Spleen (tissue), 11 donors: ENCODE measurements at regions not wholly inside any gene's neighbourhood (a gene's known extent, or its start where the extent isn't known, plus 50 kb on each side); places are given as distances from the start of the nearest gene placed in this dataset.

ENCODE experiments used
- DNase-seq: peaks from one replicate; pipeline ENCODE4 v3.0.0-alpha.2; 2020
- H3K27ac ChIP-seq, 8 donors: fragments of 200-600 bp; sonication (generic) in 7 of 8; 1 replicate in 4 of 8; 2 replicates in 4 of 8; pipeline versions ENCODE4 v1.5.0 to v1.8.0; 2016 to 2021; ENCODE audit warnings: inconsistent platforms in 4 of 8, mild to moderate bottlenecking in 4 of 8, moderate library complexity in 1 of 8
- H3K27me3 ChIP-seq, 7 donors: fragments of 200-600 bp; sonication (generic) in 6 of 7; replicated peaks in 1 of 7; 1 replicate in 4 of 7; 2 replicates in 3 of 7; pipeline versions ENCODE4 v1.5.0 to v1.8.0; 2016 to 2021; ENCODE audit warnings: inconsistent platforms in 3 of 7, mild to moderate bottlenecking in 1 of 7
- H3K36me3 ChIP-seq, 6 donors: fragments of 200-600 bp; sonication (generic) in 5 of 6; 1 replicate in 4 of 6; 2 replicates in 2 of 6; pipeline versions ENCODE4 v1.5.0 to v1.8.0; 2016 to 2021; ENCODE audit warnings: inconsistent platforms in 2 of 6
- H3K4me1 ChIP-seq, 6 donors: fragments of 200-600 bp; sonication (generic) in 5 of 6; 1 replicate in 3 of 6; 2 replicates in 3 of 6; pipeline versions ENCODE4 v1.5.0 to v1.8.0; 2016 to 2021; ENCODE audit warnings: inconsistent platforms in 3 of 6
- H3K4me3 ChIP-seq, 8 donors: fragments of 200-600 bp; sonication (generic) in 7 of 8; 1 replicate in 4 of 8; 2 replicates in 4 of 8; pipeline versions ENCODE4 v1.5.0 to v1.8.0; 2016 to 2021; ENCODE audit warnings: inconsistent platforms in 4 of 8, mild to moderate bottlenecking in 4 of 8, moderate library complexity in 2 of 8
- H3K9me3 ChIP-seq, 8 donors: fragments of 200-600 bp; sonication (generic) in 7 of 8; 1 replicate in 4 of 8; 2 replicates in 4 of 8; pipeline versions ENCODE4 v1.5.0 to v1.8.0; 2016 to 2021; ENCODE audit warnings: inconsistent platforms in 4 of 8
- POLR2A ChIP-seq, 3 donors: fragments of 450-650 bp; IDR thresholded peaks; one replicate each; pipeline ENCODE4 v1.5.1; 2017; ENCODE audit warnings: antibody characterized with exemption in 3 of 3, mild to moderate bottlenecking in 1 of 3
- POLR2AphosphoS5 ChIP-seq, 3 donors: sonication (generic); formaldehyde crosslinking; IDR thresholded peaks; one replicate each; pipeline ENCODE4 v1.5.1; 2017; ENCODE audit warnings: antibody characterized with exemption in 3 of 3
- WGBS, 5 donors: extraction: QIAGEN DNeasy Blood & Tissue Kit in 3 of 5; methylation state at CpG; one replicate each; pipeline versions ENCODE4 v1.1.5 to v1.1.7; 2013 to 2018; 5-methylcytosine and 5-hydroxymethylcytosine counted together
- intact Hi-C: fragments of 100-400 bp; cut with DNase I; formaldehyde crosslinking; loops from one replicate; pipeline ENCODE4 v1.15.0; 2023; ENCODE audit warnings: low total_unique reads
- TF ChIP-seq, protein P1 (sequence below), 11 experiments: fragments of 200-600 bp in 7 of 11; fragments of 450-650 bp in 4 of 11; sonication (generic) in 4 of 11; IDR thresholded peaks in 8 of 11; conservative IDR thresholded peaks in 3 of 11; 1 replicate in 7 of 11; 2 replicates in 4 of 11; pipeline versions ENCODE4 v1.4.0 to v1.8.0; 2016 to 2021; ENCODE audit warnings: antibody characterized with exemption in 11 of 11, inconsistent platforms in 4 of 11, mild to moderate bottlenecking in 1 of 11
- donor health status: healthy with polysubstance abuse.
- donor health status: DM: no; HTN: no; CAD: no; lungs with moderate emphysema.
- donor health status: DM: no; HTN: no; CAD: no.
- donor health status: Bipolar disorder and iron deficiency.
- donor health status: healthy.
- donor health status: DM: no; HTN: no; CAD: no.
- donor health status: DM: yes; HTN: yes; CAD: no.

DNA sequence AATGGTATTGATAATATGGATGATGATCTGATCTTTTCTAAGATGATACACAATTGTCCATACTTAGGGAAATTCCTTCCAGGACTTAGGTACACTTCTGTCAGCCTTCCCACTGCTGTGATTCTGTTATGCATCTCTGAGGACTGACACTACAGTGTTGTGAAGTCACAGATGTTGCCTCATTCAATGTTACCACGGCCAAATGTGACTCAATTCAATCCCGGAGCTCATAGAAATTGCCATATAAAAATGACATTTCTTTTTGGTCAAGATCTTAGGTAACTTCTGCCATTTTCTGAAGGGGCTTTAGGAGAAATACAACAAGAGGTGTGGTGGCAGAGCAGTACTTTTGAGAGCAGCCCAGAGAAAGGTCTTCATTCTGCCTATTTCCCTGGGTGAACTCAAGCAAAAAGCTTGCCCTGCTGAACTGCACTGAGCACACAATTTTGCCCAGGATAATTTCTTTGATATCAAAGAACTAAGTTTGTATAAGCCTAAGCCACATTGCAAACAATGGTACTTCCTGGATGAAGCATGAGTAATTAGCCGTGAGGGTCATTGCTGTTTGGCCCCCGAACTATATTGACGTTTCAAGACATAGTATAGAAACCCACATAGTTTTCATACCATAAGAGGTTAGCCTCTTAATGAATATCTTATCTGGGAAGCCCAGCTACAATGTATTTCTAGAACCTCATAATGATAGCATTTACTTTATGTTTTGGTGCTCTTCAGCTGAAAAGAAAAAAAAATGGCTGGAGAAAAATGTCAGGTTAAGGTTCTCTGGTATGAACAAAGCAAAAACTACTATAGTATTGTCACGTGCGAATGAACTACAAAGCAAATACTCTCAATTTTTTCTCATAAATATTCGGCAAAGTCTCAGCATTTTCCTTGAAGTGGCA lies 437.4 kb downstream of the MEIS1 start:
- Histone ChIP-seq H3K4me1 (no peaks in the 10 kb centered on the region), H3K36me3 (no peaks in the 10 kb centered on the region), H3K27me3 (no peaks in the 10 kb centered on the region), H3K27ac (no peak overlapping the region), H3K4me3 (no peak overlapping the region), H3K9me3 (no peaks in the 10 kb centered on the region)
- no peak for TF ChIP-seq POLR2A (IDR thresholded peaks at IDR 0.05)
- TF ChIP-seq, protein P1, sequence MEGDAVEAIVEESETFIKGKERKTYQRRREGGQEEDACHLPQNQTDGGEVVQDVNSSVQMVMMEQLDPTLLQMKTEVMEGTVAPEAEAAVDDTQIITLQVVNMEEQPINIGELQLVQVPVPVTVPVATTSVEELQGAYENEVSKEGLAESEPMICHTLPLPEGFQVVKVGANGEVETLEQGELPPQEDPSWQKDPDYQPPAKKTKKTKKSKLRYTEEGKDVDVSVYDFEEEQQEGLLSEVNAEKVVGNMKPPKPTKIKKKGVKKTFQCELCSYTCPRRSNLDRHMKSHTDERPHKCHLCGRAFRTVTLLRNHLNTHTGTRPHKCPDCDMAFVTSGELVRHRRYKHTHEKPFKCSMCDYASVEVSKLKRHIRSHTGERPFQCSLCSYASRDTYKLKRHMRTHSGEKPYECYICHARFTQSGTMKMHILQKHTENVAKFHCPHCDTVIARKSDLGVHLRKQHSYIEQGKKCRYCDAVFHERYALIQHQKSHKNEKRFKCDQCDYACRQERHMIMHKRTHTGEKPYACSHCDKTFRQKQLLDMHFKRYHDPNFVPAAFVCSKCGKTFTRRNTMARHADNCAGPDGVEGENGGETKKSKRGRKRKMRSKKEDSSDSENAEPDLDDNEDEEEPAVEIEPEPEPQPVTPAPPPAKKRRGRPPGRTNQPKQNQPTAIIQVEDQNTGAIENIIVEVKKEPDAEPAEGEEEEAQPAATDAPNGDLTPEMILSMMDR (IDR thresholded peaks at IDR 0.05 in 8 of 11, conservative IDR thresholded peaks at IDR 0.05 in 3 of 11), result no peak
- no peak for TF ChIP-seq POLR2AphosphoS5 (IDR thresholded peaks at IDR 0.05)
- WGBS, 5 donors, result 77 to 84% (median 82%) methylated on average over 8 of the region's 8 CpGs
- DNase-seq, result no peak
- intact Hi-C loops, result no loop called here

DNA sequence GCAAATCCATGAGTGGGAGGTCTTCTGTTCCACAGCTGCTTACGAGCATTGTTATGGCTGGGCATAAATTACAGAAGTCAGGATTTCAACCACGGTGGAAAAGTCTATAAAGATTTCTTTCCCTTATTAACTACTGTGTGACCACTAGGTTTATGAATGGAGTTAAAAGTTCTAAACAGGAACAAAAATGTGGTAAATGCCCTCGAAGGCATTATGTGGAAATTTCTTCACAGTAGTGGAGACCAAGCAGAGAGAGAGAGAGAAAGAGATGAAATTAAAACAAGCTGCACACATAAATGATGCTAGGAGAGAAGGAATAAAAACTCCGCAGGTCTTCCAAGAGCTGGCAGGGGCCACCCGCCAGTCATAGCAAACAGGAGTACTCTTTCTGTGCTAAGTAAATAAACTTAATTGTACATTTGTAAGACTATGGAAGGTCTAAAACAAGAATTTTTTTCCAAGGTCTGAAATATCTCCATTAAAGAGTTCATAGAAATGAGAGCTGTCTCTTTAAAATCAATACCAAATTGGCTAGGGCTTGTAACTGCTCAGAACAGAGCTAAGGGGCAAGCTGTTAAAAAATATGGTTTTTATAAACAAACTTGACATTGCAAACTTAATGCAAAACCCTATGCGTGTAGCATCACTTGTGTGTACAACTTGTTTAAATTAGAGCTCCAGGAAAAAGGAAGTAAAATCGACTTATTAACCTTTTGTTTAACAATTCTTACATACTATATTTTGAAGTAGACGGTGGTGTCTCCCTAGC lies 438.2 kb downstream of the MEIS1 start:
- Histone ChIP-seq H3K27me3 (no peaks in the 10 kb centered on the region), H3K4me1 (no peaks in the 10 kb centered on the region), H3K27ac (no peak overlapping the region), H3K36me3 (no peaks in the 10 kb centered on the region), H3K4me3 (no peak overlapping the region), H3K9me3 (no peaks in the 10 kb centered on the region)
- 62 to 67% (median 63%) methylated on average over 8 of the region's 8 CpGs for WGBS, 5 donors
- intact Hi-C loops, result no loop called here
- TF ChIP-seq, protein P1 (IDR thresholded peaks at IDR 0.05 in 8 of 11, conservative IDR thresholded peaks at IDR 0.05 in 3 of 11), result no peak
- no peak for TF ChIP-seq POLR2A (IDR thresholded peaks at IDR 0.05)
- DNase-seq, result no peak

DNA sequence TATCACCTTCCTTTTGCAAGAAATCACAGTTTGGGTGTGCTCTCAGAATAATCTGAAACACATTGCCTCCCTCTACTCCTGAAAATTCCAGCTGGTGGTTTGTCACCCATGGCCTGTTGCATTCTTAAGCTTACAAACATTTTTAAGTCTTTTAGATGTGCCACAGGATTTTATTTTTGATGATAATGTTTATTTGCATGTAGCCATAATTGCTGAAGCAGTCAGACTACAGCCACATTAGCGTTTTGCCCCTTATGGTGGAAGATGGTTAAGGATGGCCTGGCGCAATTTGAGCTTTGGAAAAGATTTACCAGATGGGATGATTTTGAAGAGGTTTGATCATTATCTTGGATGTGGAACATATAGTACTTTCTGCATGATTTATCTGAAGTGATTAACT lies 439.5 kb downstream of the MEIS1 start:
- no peaks in the 10 kb centered on the region for H3K27me3 ChIP-seq
- no peak overlapping the region for H3K4me3 ChIP-seq
- TF ChIP-seq POLR2A (IDR thresholded peaks at IDR 0.05), result no peak
- no peak for TF ChIP-seq POLR2AphosphoS5 (IDR thresholded peaks at IDR 0.05)
- TF ChIP-seq, protein P1 (IDR thresholded peaks at IDR 0.05 in 8 of 11, conservative IDR thresholded peaks at IDR 0.05 in 3 of 11), result no peak
- intact Hi-C loops, result no loop called here
- no peak for DNase-seq
- H3K9me3 ChIP-seq, result no peaks in the 10 kb centered on the region
- WGBS, 5 donors, result 86 to 93% (median 91%) methylated on average over 2 of the region's 2 CpGs
- H3K36me3 ChIP-seq, result no peaks in the 10 kb centered on the region
- no peaks in the 10 kb centered on the region for H3K4me1 ChIP-seq
- no peak overlapping the region for H3K27ac ChIP-seq

DNA sequence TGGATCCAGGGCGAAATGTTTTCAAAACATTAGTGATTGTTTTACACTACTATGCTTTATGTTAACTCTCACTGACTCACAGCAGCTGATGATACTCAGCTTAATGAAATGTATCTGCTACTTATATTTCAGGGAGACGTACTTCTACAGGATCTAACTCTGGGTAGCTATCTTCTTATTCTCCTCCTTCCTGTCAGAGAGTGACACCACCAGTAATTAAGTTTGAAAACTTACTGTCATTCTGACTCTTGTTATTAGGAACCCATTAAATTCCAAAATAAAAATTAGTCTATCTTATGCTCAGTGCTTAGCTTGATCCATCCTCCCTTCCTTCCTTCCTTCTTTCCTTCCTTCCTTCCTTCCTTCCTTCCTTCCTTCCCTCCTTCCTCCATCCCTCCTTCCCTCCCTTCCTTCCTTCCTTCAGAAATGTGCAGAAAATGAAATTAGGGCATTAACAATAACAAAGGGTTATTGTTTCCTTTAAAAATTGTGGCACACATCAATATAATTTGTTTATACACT lies 441.1 kb downstream of the MEIS1 start:
- DNase-seq, result no peak
- Histone ChIP-seq H3K27me3 (no peaks in the 10 kb centered on the region), H3K9me3 (peaks cover 0 to 6% (median 0%) of the 10 kb centered on the region in 8 donors), H3K4me1 (no peaks in the 10 kb centered on the region), H3K4me3 (no peak overlapping the region), H3K27ac (no peak overlapping the region), H3K36me3 (no peaks in the 10 kb centered on the region)
- WGBS, 5 donors, result 70 to 87% (median 79%) methylated on average over 2 of the region's 2 CpGs
- TF ChIP-seq POLR2A (IDR thresholded peaks at IDR 0.05) (no peak), POLR2AphosphoS5 (IDR thresholded peaks at IDR 0.05) (no peak)
- TF ChIP-seq, protein P1 (IDR thresholded peaks at IDR 0.05 in 8 of 11, conservative IDR thresholded peaks at IDR 0.05 in 3 of 11), result no peak
- intact Hi-C loops, result no loop called here
